Left lung (tissue), 4 donors: ENCODE measurements at regions not wholly inside any gene's neighbourhood (a gene's known extent, or its start where the extent isn't known, plus 50 kb on each side); places are given as distances from the start of the nearest gene placed in this dataset.

Source experiments
- ATAC-seq: fragments of 200-7000 bp; cut with Tn5 transposase; one replicate; pipeline ENCODE4 v1.9.1; 2020; ENCODE audit warnings: moderate library complexity
- DNase-seq, 4 donors: peaks; one replicate each; pipeline ENCODE4 v3.0.0-alpha.2; 2013 to 2020
- H3K27ac ChIP-seq, 2 donors: fragments of 200-600 bp; sonication (generic) in 1 of 2; one replicate each; pipeline versions ENCODE4 v1.5.0 to v1.8.0; 2020 to 2021
- H3K27me3 ChIP-seq, 2 donors: fragments of 200-600 bp; sonication (generic) in 1 of 2; one replicate each; pipeline versions ENCODE4 v1.5.0 to v1.8.0; 2020 to 2021
- H3K36me3 ChIP-seq, 2 donors: fragments of 200-600 bp; sonication (generic) in 1 of 2; one replicate each; pipeline versions ENCODE4 v1.5.0 to v1.8.0; 2020 to 2021
- H3K4me1 ChIP-seq, 2 donors: fragments of 200-600 bp; one replicate each; pipeline ENCODE4 v1.8.0; 2021
- H3K4me3 ChIP-seq, 2 donors: fragments of 200-600 bp; sonication (generic) in 1 of 2; one replicate each; pipeline versions ENCODE4 v1.5.0 to v1.8.0; 2020 to 2021; ENCODE audit warnings: mild to moderate bottlenecking in 1 of 2
- H3K9me3 ChIP-seq, 2 donors: fragments of 200-600 bp; sonication (generic) in 1 of 2; one replicate each; pipeline versions ENCODE4 v1.5.0 to v1.8.0; 2020 to 2021
- intact Hi-C, 2 donors: fragments of 100-400 bp; cut with DNase I; formaldehyde crosslinking; loops; one replicate each; pipeline versions ENCODE4 v1.11.2 to v1.14.2; 2022
- TF ChIP-seq, protein P1 (sequence below), 2 donors: fragments of 200-600 bp; sonication (generic) in 1 of 2; IDR thresholded peaks; one replicate each; pipeline versions ENCODE4 v1.5.0 to v1.8.0; 2021; ENCODE audit warnings: antibody characterized with exemption in 2 of 2
- donor health status: DM: no; HTN: yes; CAD: no.
- donor health status: DM: no; HTN: no; CAD: no.

DNA sequence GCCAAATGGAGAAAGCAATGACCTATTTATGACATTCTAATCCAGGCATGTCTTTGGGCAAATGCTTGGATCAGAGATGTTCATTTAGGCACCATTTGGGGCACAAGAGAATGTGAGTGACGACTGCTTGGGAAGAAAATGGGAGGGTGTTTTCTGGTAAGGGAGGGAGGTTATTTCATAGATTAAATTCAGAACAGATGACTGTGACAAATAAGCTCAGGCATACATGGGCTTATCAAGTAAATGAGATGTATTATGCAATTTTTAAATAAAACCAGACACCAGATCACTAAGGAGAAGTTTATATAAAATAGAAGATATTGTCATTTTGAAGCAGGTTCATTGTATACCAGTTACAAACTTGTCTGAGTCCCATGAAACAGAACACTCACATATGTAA is 71.4 kb upstream of the UGT8 start:
- Histone ChIP-seq H3K4me1 (no peaks in the 10 kb centered on the region), H3K36me3 (no peaks in the 10 kb centered on the region), H3K9me3 (peaks cover 0 to 14% of the 10 kb centered on the region in 2 donors), H3K27ac (no peak overlapping the region), H3K27me3 (no peaks in the 10 kb centered on the region), H3K4me3 (no peak overlapping the region)
- DNase-seq (no peak), ATAC-seq (no peak)
- intact Hi-C loops, result no loop called here
- TF ChIP-seq, protein P1, sequence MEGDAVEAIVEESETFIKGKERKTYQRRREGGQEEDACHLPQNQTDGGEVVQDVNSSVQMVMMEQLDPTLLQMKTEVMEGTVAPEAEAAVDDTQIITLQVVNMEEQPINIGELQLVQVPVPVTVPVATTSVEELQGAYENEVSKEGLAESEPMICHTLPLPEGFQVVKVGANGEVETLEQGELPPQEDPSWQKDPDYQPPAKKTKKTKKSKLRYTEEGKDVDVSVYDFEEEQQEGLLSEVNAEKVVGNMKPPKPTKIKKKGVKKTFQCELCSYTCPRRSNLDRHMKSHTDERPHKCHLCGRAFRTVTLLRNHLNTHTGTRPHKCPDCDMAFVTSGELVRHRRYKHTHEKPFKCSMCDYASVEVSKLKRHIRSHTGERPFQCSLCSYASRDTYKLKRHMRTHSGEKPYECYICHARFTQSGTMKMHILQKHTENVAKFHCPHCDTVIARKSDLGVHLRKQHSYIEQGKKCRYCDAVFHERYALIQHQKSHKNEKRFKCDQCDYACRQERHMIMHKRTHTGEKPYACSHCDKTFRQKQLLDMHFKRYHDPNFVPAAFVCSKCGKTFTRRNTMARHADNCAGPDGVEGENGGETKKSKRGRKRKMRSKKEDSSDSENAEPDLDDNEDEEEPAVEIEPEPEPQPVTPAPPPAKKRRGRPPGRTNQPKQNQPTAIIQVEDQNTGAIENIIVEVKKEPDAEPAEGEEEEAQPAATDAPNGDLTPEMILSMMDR (IDR thresholded peaks at IDR 0.05), result no peak

GRCh38 chr4:114527637-114528036 is 71.0 kb upstream of the UGT8 start:
- H3K9me3 ChIP-seq, result peaks cover 0 to 9% of the 10 kb centered on the region in 2 donors
- TF ChIP-seq, protein P1 (IDR thresholded peaks at IDR 0.05), result no peak
- ATAC-seq (no peak), DNase-seq (no peak)
- H3K4me3 ChIP-seq, result no peak overlapping the region
- no peaks in the 10 kb centered on the region for H3K4me1 ChIP-seq
- H3K27me3 ChIP-seq, result no peaks in the 10 kb centered on the region
- H3K27ac ChIP-seq, result no peak overlapping the region
- intact Hi-C loops, result no loop called here
- H3K36me3 ChIP-seq, result no peaks in the 10 kb centered on the region

DNA sequence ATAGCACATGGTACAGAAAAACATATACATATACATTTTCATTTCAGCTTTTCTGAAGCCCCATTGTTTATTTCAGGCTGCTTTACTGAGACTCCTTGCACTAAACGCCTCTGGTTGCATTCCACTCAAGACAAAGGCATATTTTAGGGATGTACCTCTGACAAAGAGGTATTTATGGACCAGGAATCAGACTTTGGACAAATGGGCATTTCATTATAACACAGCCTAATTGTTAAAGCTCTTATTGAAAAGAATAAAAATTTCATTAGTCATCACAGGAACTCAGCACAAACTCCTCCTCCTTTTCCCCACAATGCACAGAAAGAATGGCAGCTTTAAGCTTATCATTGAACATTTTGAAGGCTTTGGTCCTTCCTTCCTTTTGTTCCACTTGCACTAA is 62.9 kb upstream of the UGT8 start:
- intact Hi-C loops, result no loop called here
- no peak overlapping the region for H3K4me3 ChIP-seq
- ATAC-seq, result no peak
- no peaks in the 10 kb centered on the region for H3K4me1 ChIP-seq
- no peaks in the 10 kb centered on the region for H3K27me3 ChIP-seq
- H3K36me3 ChIP-seq, result no peaks in the 10 kb centered on the region
- no peak for DNase-seq
- no peak overlapping the region for H3K27ac ChIP-seq
- TF ChIP-seq, protein P1 (IDR thresholded peaks at IDR 0.05), result no peak
- H3K9me3 ChIP-seq, result no peaks in the 10 kb centered on the region

DNA sequence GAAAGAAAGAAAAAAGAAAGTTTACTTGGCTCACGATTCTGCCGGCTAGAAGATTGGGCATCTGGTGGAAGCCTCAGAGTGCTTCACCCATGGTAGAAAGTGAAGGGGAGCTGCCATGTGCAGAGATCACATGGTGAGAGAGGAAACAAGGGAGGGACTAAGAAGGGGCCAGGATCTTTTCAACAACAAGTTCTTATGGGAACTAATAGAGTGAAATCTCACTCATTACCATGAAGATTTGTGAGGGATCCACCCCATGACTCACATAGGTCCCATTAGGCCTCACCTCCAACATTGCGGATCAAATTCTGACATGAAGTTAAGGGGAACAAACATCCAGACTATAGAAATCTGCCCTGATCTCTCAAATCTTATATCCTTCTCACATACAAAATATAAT is 61.3 kb upstream of the UGT8 start:
- Histone ChIP-seq H3K9me3 (no peaks in the 10 kb centered on the region), H3K4me3 (no peak overlapping the region), H3K27ac (no peak overlapping the region), H3K27me3 (no peaks in the 10 kb centered on the region), H3K36me3 (no peaks in the 10 kb centered on the region), H3K4me1 (no peaks in the 10 kb centered on the region)
- TF ChIP-seq, protein P1 (IDR thresholded peaks at IDR 0.05), result no peak
- DNase-seq (no peak), ATAC-seq (no peak)
- intact Hi-C loops, result no loop called here

DNA sequence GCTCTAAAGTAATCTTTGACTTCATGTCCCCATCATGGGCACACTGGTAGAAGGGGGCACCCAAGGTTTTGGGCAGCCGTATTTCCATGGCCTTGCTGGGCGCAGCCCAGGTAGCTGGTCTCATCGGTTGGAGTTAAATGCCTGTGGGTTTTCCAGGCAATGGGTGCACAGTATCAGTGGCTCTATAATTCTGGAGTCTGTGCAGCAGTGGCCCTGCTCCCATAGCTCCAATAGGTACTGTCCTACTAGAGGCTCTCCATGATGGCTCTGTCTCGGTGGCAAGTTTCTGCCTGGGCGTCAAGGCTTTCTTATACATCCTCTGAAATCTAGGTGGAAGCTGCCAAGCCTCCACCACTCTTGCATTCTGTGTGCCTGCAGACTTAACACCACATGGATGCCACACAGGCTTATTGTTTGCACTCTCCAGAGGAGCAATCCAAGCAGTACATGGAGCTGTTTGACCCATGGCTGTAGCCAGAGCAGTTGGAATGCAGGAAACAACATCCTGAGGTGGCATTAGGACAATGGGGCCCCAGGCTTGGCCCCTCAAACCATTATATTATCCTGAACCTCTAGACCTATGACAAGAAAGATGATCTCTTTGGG is 60.5 kb upstream of the UGT8 start:
- TF ChIP-seq, protein P1 (IDR thresholded peaks at IDR 0.05), result no peak
- no peak overlapping the region for H3K27ac ChIP-seq
- no peaks in the 10 kb centered on the region for H3K4me1 ChIP-seq
- intact Hi-C loops, result no loop called here
- DNase-seq (no peak), ATAC-seq (no peak)
- H3K36me3 ChIP-seq, result no peaks in the 10 kb centered on the region
- H3K9me3 ChIP-seq, result no peaks in the 10 kb centered on the region
- no peaks in the 10 kb centered on the region for H3K27me3 ChIP-seq
- H3K4me3 ChIP-seq, result no peak overlapping the region
